Nephron progenitor cell (in vitro differentiated cells): ENCODE measurements at regions not wholly inside any gene's neighbourhood (a gene's known extent, or its start where the extent isn't known, plus 50 kb on each side); places are given as distances from the start of the nearest gene placed in this dataset.

Experiments
- DNase-seq: peaks from one replicate; pipeline ENCODE4 v3.0.0; 2021
- H3K27ac Mint-ChIP-seq: 2 replicates; pipeline ENCODE4 v1.8.0; 2021; ENCODE audit warnings: mild to moderate bottlenecking, moderate library complexity, mixed read lengths
- H3K27me3 Mint-ChIP-seq: 2 replicates; pipeline ENCODE4 v1.8.0; 2021; ENCODE audit warnings: mild to moderate bottlenecking, low read depth, mixed read lengths; ENCODE audit not compliant: poor library complexity
- H3K36me3 Mint-ChIP-seq: 2 replicates; pipeline ENCODE4 v1.8.0; 2021; ENCODE audit warnings: low read depth, mixed read lengths
- H3K4me1 Mint-ChIP-seq: 2 replicates; pipeline ENCODE4 v1.8.0; 2021; ENCODE audit warnings: mixed read lengths
- H3K4me3 Mint-ChIP-seq: 2 replicates; pipeline ENCODE4 v1.8.0; 2021; ENCODE audit warnings: mild to moderate bottlenecking, moderate library complexity, mixed read lengths
- H3K9me3 Mint-ChIP-seq: 2 replicates; pipeline ENCODE4 v1.8.0; 2021; ENCODE audit warnings: mild to moderate bottlenecking, moderate library complexity, mixed read lengths
- TF ChIP-seq, protein P1 (sequence below): fragments of 200-600 bp; sonication (generic); IDR thresholded peaks from 2 replicates; pipeline ENCODE4 v1.5.0; 2021; ENCODE audit warnings: antibody characterized with exemption

DNA sequence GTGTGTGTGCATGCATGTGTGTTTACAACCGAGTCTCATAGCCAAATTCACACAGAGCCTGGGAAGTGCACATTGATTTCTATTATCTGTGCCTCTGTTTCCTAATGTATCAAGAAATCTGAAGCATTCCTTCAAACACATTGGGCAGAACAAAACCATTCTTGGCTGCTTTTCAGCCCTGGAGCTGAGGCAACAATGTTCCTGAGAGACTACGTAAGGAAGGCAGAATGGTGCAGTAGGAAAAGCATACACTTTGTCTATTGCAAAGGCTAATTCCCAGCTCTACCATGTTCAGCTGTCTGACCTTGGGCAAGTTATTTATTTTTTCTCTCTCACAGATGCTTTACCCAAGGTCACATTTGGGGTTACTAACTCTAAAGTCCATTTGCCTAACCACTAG, 575.5 kb downstream of the SOX6 start:
- DNase-seq, result no peak
- Mint-ChIP-seq H3K4me1 (peaks cover 24% of the 10 kb centered on the region), H3K4me3 (no peak overlapping the region), H3K9me3 (no peaks in the 10 kb centered on the region), H3K36me3 (no peaks in the 10 kb centered on the region), H3K27me3 (peaks cover 3% of the 10 kb centered on the region), H3K27ac (no peak overlapping the region)
- TF ChIP-seq, protein P1, sequence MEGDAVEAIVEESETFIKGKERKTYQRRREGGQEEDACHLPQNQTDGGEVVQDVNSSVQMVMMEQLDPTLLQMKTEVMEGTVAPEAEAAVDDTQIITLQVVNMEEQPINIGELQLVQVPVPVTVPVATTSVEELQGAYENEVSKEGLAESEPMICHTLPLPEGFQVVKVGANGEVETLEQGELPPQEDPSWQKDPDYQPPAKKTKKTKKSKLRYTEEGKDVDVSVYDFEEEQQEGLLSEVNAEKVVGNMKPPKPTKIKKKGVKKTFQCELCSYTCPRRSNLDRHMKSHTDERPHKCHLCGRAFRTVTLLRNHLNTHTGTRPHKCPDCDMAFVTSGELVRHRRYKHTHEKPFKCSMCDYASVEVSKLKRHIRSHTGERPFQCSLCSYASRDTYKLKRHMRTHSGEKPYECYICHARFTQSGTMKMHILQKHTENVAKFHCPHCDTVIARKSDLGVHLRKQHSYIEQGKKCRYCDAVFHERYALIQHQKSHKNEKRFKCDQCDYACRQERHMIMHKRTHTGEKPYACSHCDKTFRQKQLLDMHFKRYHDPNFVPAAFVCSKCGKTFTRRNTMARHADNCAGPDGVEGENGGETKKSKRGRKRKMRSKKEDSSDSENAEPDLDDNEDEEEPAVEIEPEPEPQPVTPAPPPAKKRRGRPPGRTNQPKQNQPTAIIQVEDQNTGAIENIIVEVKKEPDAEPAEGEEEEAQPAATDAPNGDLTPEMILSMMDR, result no peak

DNA sequence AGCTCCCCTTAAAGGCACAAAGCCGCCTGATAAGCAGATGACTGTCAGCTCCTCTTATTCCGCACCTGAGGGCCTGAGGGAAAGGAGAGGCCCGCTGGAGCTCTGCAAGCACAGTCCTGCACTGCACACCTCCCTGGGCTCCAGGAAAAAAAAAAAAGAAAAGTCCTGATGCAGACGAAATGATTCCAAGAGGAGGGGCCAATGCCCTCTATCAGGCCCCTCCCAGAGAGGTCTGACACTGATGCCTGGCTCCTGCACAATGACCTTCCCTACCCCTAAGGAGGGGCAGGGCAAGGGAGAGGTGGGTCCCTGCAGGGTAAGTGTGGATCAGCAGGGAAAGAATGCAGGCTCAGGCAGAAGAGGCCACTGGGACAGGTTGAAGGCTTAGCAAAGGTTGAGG, 572.7 kb downstream of the SOX6 start:
- H3K9me3 Mint-ChIP-seq, result no peaks in the 10 kb centered on the region
- H3K4me1 Mint-ChIP-seq, result peaks cover 36% of the 10 kb centered on the region
- H3K27me3 Mint-ChIP-seq, result peaks cover 3% of the 10 kb centered on the region
- H3K4me3 Mint-ChIP-seq, result no peak overlapping the region
- TF ChIP-seq, protein P1, result no peak
- H3K27ac Mint-ChIP-seq, result no peak overlapping the region
- H3K36me3 Mint-ChIP-seq, result no peaks in the 10 kb centered on the region
- DNase-seq, result no peak

DNA sequence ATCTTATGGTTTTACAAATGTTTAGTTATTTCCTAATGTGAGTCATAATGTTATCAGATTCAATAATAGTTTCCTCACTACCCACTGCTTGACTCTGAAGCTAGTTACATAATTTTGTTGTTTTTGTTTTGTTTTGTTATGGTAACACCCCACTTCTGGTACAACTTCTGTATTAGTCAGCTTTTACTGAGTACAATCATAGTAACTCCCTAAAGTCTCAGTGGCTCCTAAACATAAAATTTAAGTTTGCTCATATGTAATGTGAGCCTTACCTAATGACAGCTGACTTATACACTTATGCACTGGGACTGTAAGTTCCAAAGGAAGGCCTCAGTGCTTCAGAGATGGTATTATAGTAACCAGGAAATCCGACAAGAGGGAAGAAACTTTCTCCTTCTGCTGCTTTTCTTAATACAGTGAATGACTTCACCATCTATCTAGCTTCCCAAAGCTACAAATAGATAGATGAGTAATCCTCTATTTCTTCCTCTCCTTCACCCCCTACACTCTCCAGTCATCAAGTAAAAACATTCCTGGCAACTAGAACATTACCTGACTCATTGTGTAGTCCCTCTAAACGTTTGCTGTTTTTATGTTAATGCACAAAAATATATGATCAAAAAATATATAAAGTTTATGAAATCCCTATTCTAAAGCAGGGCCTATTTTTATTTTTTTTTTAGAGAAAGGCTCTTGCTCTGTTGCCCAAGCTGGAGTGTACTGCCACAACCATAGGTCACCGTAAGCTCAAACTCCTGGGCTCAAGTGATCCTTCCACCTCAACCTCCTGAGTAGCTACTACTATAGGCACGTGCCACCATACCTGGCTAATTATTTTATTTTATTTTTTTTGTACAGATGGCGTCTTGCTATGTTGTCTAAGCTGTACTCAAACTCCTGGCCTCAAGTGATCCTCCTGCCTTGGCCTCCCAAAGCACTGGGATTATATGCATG, 563.0 kb downstream of the SOX6 start:
- Mint-ChIP-seq H3K9me3 (peaks cover 18% of the 10 kb centered on the region), H3K27ac (no peak overlapping the region)
- no peak for DNase-seq

DNA sequence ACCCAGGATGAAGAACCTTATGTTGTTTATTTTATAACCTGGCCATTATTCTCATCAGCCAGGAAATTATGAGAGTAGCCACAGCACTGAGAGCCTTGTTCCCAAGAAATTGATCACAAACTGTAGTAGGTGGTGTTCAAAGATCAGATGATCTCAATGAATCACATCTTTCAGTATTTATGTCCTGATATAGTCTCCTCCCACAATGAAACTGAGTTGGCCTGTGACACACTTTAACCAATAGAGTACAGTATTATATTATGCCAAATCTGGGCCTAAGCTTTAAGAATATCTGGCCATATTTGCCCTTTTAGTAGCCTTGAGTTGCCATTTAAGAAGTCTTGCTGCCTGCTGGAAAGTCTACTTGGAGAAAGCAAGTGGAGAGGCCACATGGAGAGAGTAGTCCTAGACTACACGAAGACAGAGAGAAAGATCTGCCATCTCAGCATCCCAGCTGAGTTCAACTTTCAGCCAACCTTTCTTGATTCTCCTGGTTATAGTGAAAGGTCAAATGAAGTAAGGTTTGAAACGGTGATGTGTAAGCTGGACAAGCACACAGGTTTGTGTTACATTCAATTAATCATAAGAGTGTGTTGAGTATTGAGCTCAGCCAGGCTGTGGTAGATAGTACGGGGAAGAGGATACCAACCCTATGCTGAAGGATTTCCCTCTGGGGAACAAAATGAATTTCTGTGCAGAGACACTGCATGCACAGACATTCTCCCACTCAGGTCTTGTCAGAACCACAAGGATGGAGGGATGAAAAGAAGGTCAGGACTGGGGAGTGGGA, 561.8 kb downstream of the SOX6 start:
- no peak overlapping the region for H3K4me3 Mint-ChIP-seq
- H3K9me3 Mint-ChIP-seq, result peaks cover 18% of the 10 kb centered on the region
- peaks cover 6% of the 10 kb centered on the region for H3K36me3 Mint-ChIP-seq
- H3K27me3 Mint-ChIP-seq, result no peaks in the 10 kb centered on the region
- DNase-seq, result no peak
- no peak overlapping the region for H3K27ac Mint-ChIP-seq
- TF ChIP-seq, protein P1, result no peak
- H3K4me1 Mint-ChIP-seq, result peaks cover 5% of the 10 kb centered on the region

More for the DNA sequence above, 563.0 kb downstream of the SOX6 start:
- Mint-ChIP-seq H3K4me3 (no peak overlapping the region), H3K36me3 (peaks cover 6% of the 10 kb centered on the region), H3K27me3 (no peaks in the 10 kb centered on the region), H3K4me1 (peaks cover 8% of the 10 kb centered on the region)
- TF ChIP-seq, protein P1, result no peak

DNA sequence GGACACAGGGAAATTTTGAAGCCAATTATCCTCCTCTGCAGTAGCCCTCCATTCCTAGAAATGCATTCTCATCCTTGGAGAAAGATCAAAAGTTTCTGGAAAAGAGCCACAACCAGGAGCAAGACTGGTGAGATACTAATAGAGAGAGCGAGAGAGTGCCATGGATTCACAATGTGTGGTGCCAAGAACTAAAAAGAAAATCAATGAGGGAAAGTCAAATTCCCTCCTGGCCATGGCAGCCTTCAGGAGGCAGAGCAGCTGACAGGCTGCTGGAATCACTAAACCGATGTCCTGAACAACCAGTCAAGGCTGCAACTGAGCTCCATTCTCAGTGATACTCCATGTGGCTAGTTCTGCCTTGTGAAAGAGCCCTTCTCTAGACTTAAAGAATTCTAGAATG, 561.0 kb downstream of the SOX6 start:
- DNase-seq, result no peak
- Mint-ChIP-seq H3K4me3 (no peak overlapping the region), H3K27me3 (no peaks in the 10 kb centered on the region), H3K36me3 (peaks cover 6% of the 10 kb centered on the region), H3K27ac (no peak overlapping the region), H3K9me3 (peaks cover 18% of the 10 kb centered on the region), H3K4me1 (peaks cover 5% of the 10 kb centered on the region)
- TF ChIP-seq, protein P1, result no peak
